Activated T-helper 1 cell treated with anti-CD3 and anti-CD28 coated beads, Interleukin-12 subunit alpha, Interleukin-12 subunit beta, Interleukin-2, Interleukin-4 antibody, amounts not matched to agents 30 ng/mL and 10 ng/mL and 1 ng/mL, durations not matched to agents 14 hours and 24 hours and 36 hours (primary cell): ENCODE measurements at regions not wholly inside any gene's neighbourhood (a gene's known extent, or its start where the extent isn't known, plus 50 kb on each side); places are given as distances from the start of the nearest gene placed in this dataset.
"Not testable (repeated sequence)": the region's sequence is repeated elsewhere in the genome, so short reads cannot be mapped to it uniquely, and the experiment has no call there.

Source experiments
- DNase-seq: peaks from one replicate; pipeline ENCODE4 v3.0.0; 2021; ENCODE audit warnings: low spot score
- H3K27ac Mint-ChIP-seq: one replicate; pipeline ENCODE4 v1.8.0; 2021; ENCODE audit warnings: mild to moderate bottlenecking, mixed read lengths
- H3K27me3 Mint-ChIP-seq: one replicate; pipeline ENCODE4 v1.8.0; 2022; ENCODE audit warnings: mild to moderate bottlenecking, moderate library complexity, mixed read lengths; ENCODE audit not compliant: insufficient read depth
- H3K36me3 Mint-ChIP-seq: one replicate; pipeline ENCODE4 v1.8.0; 2021; ENCODE audit warnings: low read depth, mixed read lengths
- H3K4me1 Mint-ChIP-seq: one replicate; pipeline ENCODE4 v1.8.0; 2021; ENCODE audit warnings: low read depth, mixed read lengths
- H3K4me3 Mint-ChIP-seq: one replicate; pipeline ENCODE4 v1.8.0; 2021; ENCODE audit warnings: mild to moderate bottlenecking, moderate library complexity, mixed read lengths
- H3K9me3 Mint-ChIP-seq: one replicate; pipeline ENCODE4 v1.8.0; 2021; ENCODE audit warnings: mixed read lengths
- intact Hi-C: fragments of 100-400 bp; cut with micrococcal nuclease; formaldehyde crosslinking; loops from one replicate; pipeline ENCODE4 v1.15.1; 2024

- H3K27me3 Mint-ChIP-seq, H3K4me3 Mint-ChIP-seq, H3K27ac Mint-ChIP-seq, DNase-seq, H3K4me1 Mint-ChIP-seq, intact Hi-C loops, H3K36me3 Mint-ChIP-seq, H3K9me3 Mint-ChIP-seq: not testable (repeated sequence)
Measured at GRCh38 chr6:57898850-57899249, 581.4 kb downstream of the PRIM2 start.

GRCh38 chr6:57900687-57901399 lies 583.4 kb downstream of the PRIM2 start:
- H3K27ac Mint-ChIP-seq, intact Hi-C loops, H3K4me1 Mint-ChIP-seq, DNase-seq, H3K27me3 Mint-ChIP-seq, H3K9me3 Mint-ChIP-seq, H3K36me3 Mint-ChIP-seq, H3K4me3 Mint-ChIP-seq: not testable (repeated sequence)

GRCh38 chr6:57901445-57901844 lies 584.0 kb downstream of the PRIM2 start:
- intact Hi-C loops, H3K36me3 Mint-ChIP-seq, H3K9me3 Mint-ChIP-seq, H3K4me3 Mint-ChIP-seq, DNase-seq, H3K27me3 Mint-ChIP-seq, H3K4me1 Mint-ChIP-seq, H3K27ac Mint-ChIP-seq: not testable (repeated sequence)

- H3K4me3 Mint-ChIP-seq, H3K27ac Mint-ChIP-seq, DNase-seq, H3K4me1 Mint-ChIP-seq, H3K27me3 Mint-ChIP-seq, H3K9me3 Mint-ChIP-seq, intact Hi-C loops, H3K36me3 Mint-ChIP-seq: not testable (repeated sequence)
Measured at GRCh38 chr6:57904356-57904755, 586.9 kb downstream of the PRIM2 start.

GRCh38 chr6:57915300-57915699 lies 597.9 kb downstream of the PRIM2 start:
- intact Hi-C loops, H3K9me3 Mint-ChIP-seq, H3K36me3 Mint-ChIP-seq: not testable (repeated sequence)

GRCh38 chr6:57942966-57943365 lies 625.5 kb downstream of the PRIM2 start:
- intact Hi-C loops, H3K36me3 Mint-ChIP-seq, H3K9me3 Mint-ChIP-seq, H3K4me3 Mint-ChIP-seq, H3K27me3 Mint-ChIP-seq, H3K4me1 Mint-ChIP-seq, H3K27ac Mint-ChIP-seq, DNase-seq: not testable (repeated sequence)

More at GRCh38 chr6:57915300-57915699, 597.9 kb downstream of the PRIM2 start:
- DNase-seq, H3K4me1 Mint-ChIP-seq, H3K27ac Mint-ChIP-seq, H3K27me3 Mint-ChIP-seq, H3K4me3 Mint-ChIP-seq: not testable (repeated sequence)

- H3K9me3 Mint-ChIP-seq, intact Hi-C loops, DNase-seq, H3K27me3 Mint-ChIP-seq, H3K4me1 Mint-ChIP-seq, H3K27ac Mint-ChIP-seq, H3K4me3 Mint-ChIP-seq: not testable (repeated sequence)
- peaks cover 11% of the 10 kb centered on the region for H3K36me3 Mint-ChIP-seq
Measured at GRCh38 chr6:57946084-57946768, 628.8 kb downstream of the PRIM2 start.

GRCh38 chr6:57946769-57947091 lies 629.3 kb downstream of the PRIM2 start:
- H3K4me3 Mint-ChIP-seq, DNase-seq, H3K27ac Mint-ChIP-seq, intact Hi-C loops, H3K4me1 Mint-ChIP-seq, H3K27me3 Mint-ChIP-seq, H3K9me3 Mint-ChIP-seq: not testable (repeated sequence)
- peaks cover 11% of the 10 kb centered on the region for H3K36me3 Mint-ChIP-seq

- intact Hi-C loops, H3K27ac Mint-ChIP-seq: not testable (repeated sequence)
Measured at GRCh38 chr6:57948481-57948880, 631.1 kb downstream of the PRIM2 start.

GRCh38 chr6:57950430-57950829 lies 633.0 kb downstream of the PRIM2 start:
- H3K27ac Mint-ChIP-seq, H3K9me3 Mint-ChIP-seq, H3K4me3 Mint-ChIP-seq, DNase-seq, intact Hi-C loops, H3K27me3 Mint-ChIP-seq, H3K4me1 Mint-ChIP-seq: not testable (repeated sequence)
- peaks cover 14% of the 10 kb centered on the region for H3K36me3 Mint-ChIP-seq

More at GRCh38 chr6:57948481-57948880, 631.1 kb downstream of the PRIM2 start:
- H3K9me3 Mint-ChIP-seq, DNase-seq, H3K27me3 Mint-ChIP-seq, H3K4me1 Mint-ChIP-seq, H3K4me3 Mint-ChIP-seq: not testable (repeated sequence)
- H3K36me3 Mint-ChIP-seq, result peaks cover 14% of the 10 kb centered on the region

GRCh38 chr6:57966757-57967156 lies 649.3 kb downstream of the PRIM2 start:
- H3K4me3 Mint-ChIP-seq, H3K9me3 Mint-ChIP-seq, H3K4me1 Mint-ChIP-seq, DNase-seq, intact Hi-C loops, H3K27me3 Mint-ChIP-seq, H3K36me3 Mint-ChIP-seq, H3K27ac Mint-ChIP-seq: not testable (repeated sequence)

GRCh38 chr6:57971956-57972355 lies 654.5 kb downstream of the PRIM2 start:
- DNase-seq, H3K36me3 Mint-ChIP-seq, H3K27me3 Mint-ChIP-seq, H3K27ac Mint-ChIP-seq, H3K4me1 Mint-ChIP-seq, H3K4me3 Mint-ChIP-seq, H3K9me3 Mint-ChIP-seq, intact Hi-C loops: not testable (repeated sequence)

- no peaks in the 10 kb centered on the region for H3K4me1 Mint-ChIP-seq
- H3K27ac Mint-ChIP-seq, result no peak overlapping the region
- no peak for DNase-seq
- intact Hi-C loops, result no loop called here
- no peaks in the 10 kb centered on the region for H3K36me3 Mint-ChIP-seq
- no peak overlapping the region for H3K4me3 Mint-ChIP-seq
- H3K27me3 Mint-ChIP-seq, result peaks cover 1% of the 10 kb centered on the region
- H3K9me3 Mint-ChIP-seq, result no peaks in the 10 kb centered on the region
Measured at GRCh38 chr6:57974653-57975052, 657.2 kb downstream of the PRIM2 start.

- H3K9me3 Mint-ChIP-seq, H3K27me3 Mint-ChIP-seq, H3K4me1 Mint-ChIP-seq, intact Hi-C loops, H3K27ac Mint-ChIP-seq, H3K36me3 Mint-ChIP-seq, DNase-seq, H3K4me3 Mint-ChIP-seq: not testable (repeated sequence)
Measured at GRCh38 chr6:57975127-57975526, 657.7 kb downstream of the PRIM2 start.
